Gastroesophageal sphincter (tissue), 3 donors: ENCODE measurements at regions not wholly inside any gene's neighbourhood (a gene's known extent, or its start where the extent isn't known, plus 50 kb on each side); places are given as distances from the start of the nearest gene placed in this dataset.

Experiments
- CTCF ChIP-seq, 4 experiments: fragments of 200-600 bp in 2 of 4; fragments of 450-650 bp in 2 of 4; sonication (generic) in 1 of 4; IDR thresholded peaks; one replicate each; pipeline ENCODE4 v1.5.1; 2017 to 2019; ENCODE audit warnings: antibody characterized with exemption in 4 of 4, mild to moderate bottlenecking in 2 of 4, moderate library complexity in 2 of 4
- EP300 ChIP-seq: sonication (generic); formaldehyde crosslinking; IDR thresholded peaks from one replicate; pipeline ENCODE4 v1.6.1; 2017; ENCODE audit warnings: antibody characterized with exemption, mild to moderate bottlenecking
- POLR2A ChIP-seq, 2 donors: fragments of 450-650 bp; IDR thresholded peaks; one replicate each; pipeline ENCODE4 v1.6.1; 2017; ENCODE audit warnings: antibody characterized with exemption in 2 of 2, mild to moderate bottlenecking in 2 of 2, moderate library complexity in 1 of 2
- POLR2AphosphoS5 ChIP-seq: sonication (generic); formaldehyde crosslinking; IDR thresholded peaks from one replicate; pipeline ENCODE4 v1.6.1; 2017; ENCODE audit warnings: antibody characterized with exemption

GRCh38 chr18:24801001-24801400 is 340.6 kb downstream of the HRH4 start:
- no peak for TF ChIP-seq CTCF (IDR thresholded peaks at IDR 0.05)
- TF ChIP-seq POLR2A (IDR thresholded peaks at IDR 0.05), result no peak
- TF ChIP-seq EP300, result no peak
- TF ChIP-seq POLR2AphosphoS5, result no peak
